Peyer's patch (tissue), 4 donors: ENCODE measurements at regions not wholly inside any gene's neighbourhood (a gene's known extent, or its start where the extent isn't known, plus 50 kb on each side); places are given as distances from the start of the nearest gene placed in this dataset.

Experiments used
- CTCF ChIP-seq, 6 experiments: fragments of 450-650 bp in 4 of 6; fragments of 200-600 bp in 2 of 6; sonication (generic) in 1 of 6; IDR thresholded peaks; one replicate each; pipeline ENCODE4 v1.5.1; 2017 to 2019; ENCODE audit warnings: antibody characterized with exemption in 6 of 6, mild to moderate bottlenecking in 3 of 6, moderate library complexity in 1 of 6
- POLR2A ChIP-seq, 2 donors: fragments of 450-650 bp; IDR thresholded peaks; one replicate each; pipeline ENCODE4 v1.5.1; 2017; ENCODE audit warnings: antibody characterized with exemption in 2 of 2, mild to moderate bottlenecking in 2 of 2, moderate library complexity in 2 of 2

GRCh38 chr1:219337588-219337987 lies 163.9 kb downstream of the LYPLAL1 start:
- TF ChIP-seq POLR2A (IDR thresholded peaks at IDR 0.05) = no peak
- no peak for TF ChIP-seq CTCF (IDR thresholded peaks at IDR 0.05)
